ENCODE measurements at regions not wholly inside any gene's neighbourhood (a gene's known extent, or its start where the extent isn't known, plus 50 kb on each side); places are given as distances from the start of the nearest gene placed in this dataset.

DNA sequence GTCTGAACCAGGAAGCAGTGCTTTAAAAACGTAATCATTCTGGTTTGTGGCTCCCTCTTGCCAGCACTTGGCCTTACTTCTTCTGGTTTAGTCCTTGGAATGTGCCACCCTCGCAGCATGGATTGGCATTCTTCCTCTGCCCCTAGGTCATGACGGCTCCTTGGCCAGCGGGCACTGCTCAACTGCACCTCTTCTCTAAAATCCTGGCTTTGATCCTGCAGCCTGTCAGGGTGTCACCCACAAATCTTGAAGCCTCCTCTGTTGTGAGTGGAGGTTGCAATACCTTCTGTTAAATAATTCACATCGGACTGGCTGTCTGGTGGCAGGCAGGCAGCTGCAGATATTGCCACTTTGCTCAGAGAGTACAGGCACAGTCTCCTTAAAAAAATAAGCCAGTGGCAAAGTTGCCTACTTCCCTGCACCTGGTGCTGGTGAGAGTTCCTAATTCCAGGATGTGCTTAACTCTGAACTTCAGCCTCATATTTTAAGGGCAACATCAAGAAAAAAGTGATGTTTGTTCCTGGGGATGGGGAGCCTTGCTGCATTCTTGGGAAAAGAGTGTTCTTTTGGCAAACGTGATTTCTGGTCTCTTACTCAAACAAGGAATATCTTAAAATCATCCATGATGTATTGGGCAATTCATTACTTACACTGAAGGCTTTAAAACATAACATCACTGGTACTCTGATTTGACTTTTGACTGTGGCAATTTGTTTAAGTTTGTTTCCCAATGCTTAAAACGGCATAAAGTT is 179.8 kb downstream of the FOXA2 start:
- DNase-seq (ENCODE audit: low spot score), result no peak

DNA sequence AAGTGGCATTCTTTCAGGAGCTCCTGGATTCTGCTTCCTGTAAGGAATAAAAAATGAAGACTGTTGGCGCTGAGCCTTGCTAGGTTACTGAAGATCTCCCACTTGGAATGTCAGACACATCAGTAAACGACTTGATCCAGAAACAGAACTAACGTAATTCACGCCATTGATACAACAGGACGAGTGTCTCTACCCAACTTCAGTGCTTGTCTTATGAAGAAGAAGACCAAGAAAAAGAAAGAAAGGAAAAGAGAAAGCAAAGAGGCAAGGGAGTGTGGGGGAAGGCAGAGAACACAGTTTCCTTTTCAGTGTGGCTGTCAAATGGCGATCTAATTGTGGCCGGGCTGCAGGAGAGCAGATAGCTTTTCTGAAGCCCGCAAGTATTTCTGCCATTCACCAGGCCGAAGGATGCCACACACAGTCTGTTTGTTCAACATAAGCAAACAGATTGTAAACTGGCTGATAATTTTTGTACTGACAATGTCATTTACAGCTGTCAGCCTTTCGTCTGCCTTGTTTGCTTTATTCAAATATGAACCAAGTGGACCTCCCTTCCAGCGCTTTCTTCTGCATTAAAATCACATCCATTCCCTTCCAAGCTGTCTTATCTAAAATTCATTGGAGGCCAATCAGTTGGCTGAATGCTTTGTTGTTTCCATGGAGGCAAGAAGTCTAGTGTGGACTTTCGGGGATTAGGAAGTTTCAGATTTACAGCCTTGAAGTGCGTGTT is 180.6 kb downstream of the FOXA2 start:
- no peak for DNase-seq (ENCODE audit: low spot score)

DNA sequence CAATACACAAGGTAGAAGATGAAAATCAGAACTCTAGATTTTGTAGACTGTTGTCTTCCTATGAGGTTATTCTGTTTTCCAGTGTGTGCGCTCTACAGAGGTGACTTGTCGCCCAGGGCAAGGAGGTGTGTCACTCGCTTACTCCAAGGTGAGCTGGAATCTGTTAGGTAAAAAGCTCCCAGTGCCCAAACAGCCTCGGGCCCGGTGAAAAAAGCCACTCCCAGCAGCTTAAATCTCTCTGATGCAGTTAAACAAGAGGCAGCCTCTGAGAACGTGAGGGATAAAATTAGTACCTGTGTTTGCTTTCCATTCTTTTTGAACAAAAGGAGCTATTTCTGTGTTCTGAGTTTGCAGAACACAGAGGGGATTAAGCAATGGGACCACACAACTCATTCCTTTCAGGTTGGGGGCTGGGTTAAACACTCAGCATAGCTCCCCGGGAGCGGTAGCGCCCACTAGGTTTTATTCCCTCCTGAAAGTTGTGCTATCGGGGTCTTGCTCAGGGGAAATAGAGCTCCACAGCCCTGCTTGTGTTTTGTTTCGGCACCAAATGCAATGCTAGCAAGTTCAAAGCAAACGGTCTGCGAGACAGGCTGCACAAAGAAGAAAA is 181.2 kb downstream of the FOXA2 start:
- no peak for DNase-seq (ENCODE audit: low spot score)

DNA sequence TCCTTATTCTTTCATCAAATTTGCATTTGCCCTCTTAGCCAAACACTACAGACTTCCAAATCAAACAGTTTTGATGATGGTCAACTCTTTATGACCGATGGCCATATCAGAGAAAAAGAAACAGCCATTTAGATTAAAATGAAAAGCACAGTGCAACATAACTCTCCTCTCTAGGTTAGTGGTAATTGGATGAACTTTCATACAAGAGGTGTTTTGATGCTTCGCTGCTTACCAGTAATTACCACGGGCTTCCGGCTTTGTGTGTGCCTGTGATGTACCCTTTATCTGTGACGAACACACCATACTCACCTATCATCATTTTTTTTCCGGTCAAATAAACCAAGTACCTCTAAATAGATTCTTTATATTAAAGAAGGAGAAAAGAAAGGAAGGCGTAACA is 181.8 kb downstream of the FOXA2 start:
- no peak for DNase-seq (ENCODE audit: low spot score)

DNA sequence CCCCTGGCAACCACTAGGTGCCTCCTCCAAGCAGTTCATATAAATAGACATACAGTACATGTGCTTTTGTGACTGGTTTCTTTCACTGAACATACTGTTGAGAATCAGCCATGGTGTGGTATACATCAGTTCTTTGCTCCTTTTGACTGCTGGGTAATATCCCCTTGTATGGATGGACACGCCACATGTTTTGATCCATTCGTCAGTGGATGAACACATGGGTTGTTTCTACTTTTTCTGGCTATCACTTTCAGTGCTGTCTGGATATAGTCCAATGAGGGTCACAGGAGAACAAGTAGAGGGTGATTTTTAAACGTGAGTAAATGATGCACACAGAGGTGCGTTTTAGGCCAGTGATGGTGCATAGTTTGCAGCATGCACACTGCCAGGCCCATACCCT is 183.9 kb downstream of the FOXA2 start:
- DNase-seq (ENCODE audit: low spot score), result no peak

DNA sequence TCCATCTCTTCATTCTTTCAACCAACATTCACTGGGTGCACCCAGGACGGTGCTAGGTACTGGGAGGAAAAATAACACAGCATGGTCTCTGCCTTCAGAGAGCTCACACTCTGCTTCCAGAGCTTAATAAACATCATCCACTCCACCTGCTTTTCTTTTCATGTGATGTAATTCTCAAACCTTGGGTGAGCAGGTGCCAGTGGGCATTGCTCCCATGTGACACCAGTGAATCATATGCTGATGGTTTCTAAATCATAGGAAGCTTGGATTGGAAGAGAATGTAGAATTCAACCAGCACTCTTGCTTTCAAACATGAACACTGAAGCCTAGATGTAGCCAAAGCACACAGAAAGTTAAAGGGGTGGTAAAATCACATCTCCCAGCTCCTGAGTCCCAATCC is 189.8 kb downstream of the FOXA2 start:
- DNase-seq (ENCODE audit: low spot score), result no peak

DNA sequence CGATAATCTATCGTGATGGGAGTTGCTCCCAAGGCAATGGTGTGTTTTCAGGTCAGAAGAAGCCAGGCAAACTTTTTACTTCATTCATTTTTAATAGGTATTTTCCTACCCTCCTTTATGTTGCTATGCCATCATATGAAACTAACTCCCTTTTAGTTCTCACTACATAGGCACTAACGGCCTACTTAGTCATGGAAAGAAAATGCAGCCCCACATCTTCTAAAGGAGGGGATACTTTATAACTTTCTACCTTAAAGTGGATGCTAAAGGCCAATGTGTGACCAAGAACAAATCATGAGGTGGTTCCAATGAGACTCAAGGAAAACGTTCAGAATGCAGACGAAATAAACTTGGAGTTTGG is 193.8 kb downstream of the FOXA2 start:
- no peak for DNase-seq (ENCODE audit: low spot score)

DNA sequence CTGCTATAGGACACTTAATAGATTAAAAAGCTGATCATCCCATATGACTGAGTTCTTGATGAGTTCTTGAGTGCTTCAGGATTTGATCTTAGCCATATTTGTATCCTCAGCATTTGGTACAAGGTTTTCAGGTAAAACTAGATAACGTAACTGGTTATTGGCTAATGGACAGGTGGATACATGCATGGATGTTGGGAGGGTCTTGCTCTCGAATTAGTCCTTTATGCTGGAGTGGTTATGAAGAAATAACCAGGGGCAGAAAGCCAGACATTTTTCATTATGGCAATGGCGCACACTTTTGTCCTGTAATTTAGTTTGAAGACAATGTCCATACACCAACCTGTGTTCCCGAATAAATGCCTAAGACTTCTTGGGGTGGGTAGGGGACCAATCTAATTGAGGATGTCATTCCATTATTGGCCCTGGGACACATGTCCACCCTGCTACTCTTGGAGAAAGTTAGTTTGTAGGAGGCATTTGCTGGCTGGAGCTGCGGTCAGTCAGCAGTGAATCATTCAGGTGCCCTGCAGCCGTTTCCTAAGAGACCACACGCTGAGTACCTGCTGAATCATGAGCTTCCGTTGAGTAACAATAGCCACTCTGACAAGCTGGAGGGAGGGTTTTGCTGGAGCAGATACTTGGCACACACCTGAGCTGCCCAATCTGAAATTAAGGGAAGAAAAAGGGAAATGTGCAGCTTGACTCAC is 194.4 kb downstream of the FOXA2 start:
- DNase-seq (ENCODE audit: low spot score), result no peak

DNA sequence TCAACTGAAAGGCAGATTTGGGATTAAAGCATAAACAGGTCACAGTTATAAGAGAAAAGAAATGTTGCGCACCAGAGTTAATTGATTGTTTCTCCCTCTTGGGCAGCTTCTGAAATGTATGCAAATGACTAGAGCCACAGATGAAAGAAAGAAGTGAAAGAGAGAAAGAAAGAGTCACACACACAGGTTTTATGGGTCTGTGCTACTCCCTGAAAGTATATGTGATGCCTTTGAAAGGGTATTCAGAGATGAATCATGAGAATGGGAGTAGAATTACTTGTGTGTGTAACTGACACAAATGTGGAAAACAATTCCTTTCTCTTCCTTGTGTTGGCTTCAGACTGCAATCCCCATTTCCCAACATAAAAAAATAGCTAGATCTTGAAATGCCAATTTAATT is 196.9 kb downstream of the FOXA2 start:
- DNase-seq (ENCODE audit: low spot score), result no peak

DNA sequence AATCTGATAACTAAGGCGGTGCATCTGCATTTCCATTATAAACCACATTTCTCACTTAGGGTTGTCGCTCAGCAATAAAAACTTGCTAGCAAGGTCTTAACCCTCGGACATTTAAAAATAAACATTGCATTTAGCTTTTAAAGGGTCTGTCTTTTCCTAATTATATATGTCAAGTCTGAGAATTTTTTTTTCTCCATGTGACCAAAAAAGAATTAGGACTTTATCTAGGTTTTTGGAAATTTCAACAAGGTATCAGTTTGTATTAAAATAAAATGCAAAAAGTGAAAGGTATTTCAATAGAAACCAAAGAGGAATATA is 198.1 kb downstream of the FOXA2 start:
- DNase-seq (ENCODE audit: low spot score), result no peak

DNA sequence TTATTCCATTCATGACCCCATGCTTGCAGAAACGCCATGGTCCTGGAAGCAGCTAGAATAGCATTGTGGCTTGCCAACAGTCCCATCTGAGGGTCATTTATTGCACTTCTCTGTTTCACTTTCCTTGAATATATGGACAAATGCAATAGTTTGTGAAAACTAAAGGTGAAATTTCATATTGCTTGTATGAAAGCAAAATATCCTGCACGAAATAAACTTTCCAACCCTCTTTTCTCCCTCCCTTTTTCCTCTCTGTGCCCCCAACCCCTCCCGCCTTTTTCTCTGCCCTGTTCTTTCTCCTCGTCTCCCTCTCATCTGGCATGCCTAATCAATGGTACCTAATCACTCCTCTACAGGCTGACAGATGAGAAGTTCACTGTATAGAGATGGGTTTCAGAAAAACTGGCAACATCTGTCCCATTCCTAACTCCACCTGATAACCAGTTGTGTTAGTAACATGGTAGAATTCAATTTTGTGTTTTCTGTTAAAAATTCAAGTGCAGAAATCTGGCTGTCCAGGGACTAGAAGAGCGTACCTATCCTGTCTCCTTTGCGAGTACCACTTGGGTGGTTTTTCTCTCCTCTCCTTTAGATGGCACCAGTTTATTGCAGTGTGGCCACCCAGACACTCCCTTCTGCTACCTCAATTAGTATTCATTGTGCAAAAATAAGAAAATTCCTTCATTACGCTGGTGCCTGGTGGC is 198.6 kb downstream of the FOXA2 start:
- no peak for DNase-seq (ENCODE audit: low spot score)

DNA sequence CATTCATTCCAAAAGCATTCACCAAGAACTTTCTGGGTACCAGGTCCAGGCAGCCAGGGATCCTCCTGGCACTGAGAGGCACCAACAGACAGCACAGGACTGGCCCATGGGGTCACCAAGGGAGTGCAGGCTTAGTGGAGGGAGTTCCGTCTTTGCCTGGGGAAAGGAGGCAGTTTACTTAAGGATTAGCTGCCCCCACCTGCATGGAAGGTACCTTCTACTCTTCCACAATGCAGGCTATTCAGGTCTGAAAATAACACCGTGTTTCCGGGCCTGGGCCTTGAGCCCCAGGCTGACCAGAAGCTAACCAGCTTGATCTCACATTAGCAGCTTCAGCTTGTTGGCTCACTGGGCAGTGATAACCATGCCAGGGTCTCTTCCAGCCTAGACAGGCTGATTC is 199.4 kb downstream of the FOXA2 start:
- DNase-seq (ENCODE audit: low spot score), result no peak

DNA sequence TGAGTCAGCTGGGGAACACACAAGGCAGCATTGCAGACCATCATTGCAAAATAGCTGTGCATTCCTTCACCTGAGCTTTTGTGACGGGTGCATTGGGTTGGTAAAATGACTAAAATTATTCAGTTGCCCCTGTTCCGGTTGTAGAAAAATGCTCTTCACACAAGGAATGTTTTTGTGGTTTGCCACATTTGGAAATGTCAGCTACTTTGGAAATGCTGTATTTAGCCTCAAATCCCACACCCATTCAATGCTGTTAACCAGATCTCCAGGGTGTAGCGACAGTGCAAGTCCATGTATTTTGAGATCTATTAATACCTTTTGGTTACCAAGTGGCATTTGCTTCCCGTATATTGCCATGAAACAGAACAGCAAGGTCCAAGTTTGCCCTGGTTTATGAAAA is 201.2 kb downstream of the FOXA2 start:
- no peak for DNase-seq (ENCODE audit: low spot score)

DNA sequence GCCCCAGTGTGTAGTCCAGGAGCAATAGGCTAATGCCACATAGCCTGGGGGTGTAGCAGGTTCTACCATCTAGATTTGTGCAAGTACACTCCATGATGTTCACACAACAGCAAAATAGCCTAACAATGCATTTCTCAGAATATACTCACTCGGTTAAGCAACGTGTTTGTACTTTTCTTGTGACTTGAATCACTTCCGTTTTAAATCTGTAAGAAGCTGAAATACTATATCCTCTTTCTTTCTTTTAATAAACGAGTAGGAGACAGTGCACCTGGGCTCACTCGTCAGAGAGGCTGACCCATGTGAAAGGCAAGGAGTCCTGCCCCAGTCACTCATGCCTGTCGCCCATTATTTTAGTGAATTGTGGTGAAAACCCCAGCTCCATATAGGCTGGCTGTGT is 201.6 kb downstream of the FOXA2 start:
- DNase-seq (ENCODE audit: low spot score), result no peak

DNA sequence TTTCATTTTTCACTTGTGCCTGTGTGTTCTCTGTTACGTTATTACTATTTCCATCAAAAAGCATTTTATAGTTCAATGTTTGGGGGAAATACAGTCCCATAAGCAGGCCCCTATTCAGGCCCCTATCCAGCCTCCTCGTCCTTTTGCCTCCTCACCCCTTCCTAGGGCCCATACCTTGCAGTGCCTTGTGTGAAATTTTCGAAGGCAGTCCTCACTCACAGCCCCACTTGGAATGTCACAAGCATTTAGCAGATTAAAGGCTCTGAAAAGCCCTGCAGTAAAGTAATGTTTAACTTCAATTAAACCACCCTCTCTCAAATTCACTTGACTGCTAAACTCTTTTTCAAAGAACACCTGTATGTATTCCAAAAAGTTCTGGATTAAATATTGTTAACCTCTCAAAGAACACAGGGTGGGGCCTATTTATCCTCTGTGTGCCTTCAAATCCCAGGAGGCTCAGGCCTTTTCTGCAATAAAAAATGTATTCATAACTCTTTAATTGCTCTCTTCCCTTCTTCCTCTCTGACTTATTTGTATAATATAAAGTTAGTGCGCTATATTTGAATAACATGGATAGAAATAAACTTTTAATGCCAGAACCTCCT is 202.5 kb downstream of the FOXA2 start:
- no peak for DNase-seq (ENCODE audit: low spot score)

DNA sequence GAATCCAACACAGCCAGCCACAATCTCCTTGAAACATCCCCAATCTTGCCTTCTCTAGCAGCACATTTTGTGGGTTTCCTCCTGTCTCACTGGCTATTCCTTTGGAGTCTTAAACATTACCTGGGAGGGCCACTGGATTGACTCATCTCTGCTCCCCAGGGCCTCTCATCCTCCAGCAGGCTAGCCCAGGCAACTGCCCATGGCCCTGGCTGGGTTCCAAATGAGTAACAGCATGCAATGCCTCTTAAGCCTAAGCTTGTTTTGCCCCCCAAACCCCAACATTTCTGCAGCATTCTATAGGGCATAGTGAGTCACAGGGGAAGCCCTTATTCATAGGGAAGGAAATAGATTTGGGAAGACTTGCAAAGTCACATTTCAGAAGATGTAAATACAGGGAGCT is 204.9 kb downstream of the FOXA2 start:
- no peak for DNase-seq (ENCODE audit: low spot score)

DNA sequence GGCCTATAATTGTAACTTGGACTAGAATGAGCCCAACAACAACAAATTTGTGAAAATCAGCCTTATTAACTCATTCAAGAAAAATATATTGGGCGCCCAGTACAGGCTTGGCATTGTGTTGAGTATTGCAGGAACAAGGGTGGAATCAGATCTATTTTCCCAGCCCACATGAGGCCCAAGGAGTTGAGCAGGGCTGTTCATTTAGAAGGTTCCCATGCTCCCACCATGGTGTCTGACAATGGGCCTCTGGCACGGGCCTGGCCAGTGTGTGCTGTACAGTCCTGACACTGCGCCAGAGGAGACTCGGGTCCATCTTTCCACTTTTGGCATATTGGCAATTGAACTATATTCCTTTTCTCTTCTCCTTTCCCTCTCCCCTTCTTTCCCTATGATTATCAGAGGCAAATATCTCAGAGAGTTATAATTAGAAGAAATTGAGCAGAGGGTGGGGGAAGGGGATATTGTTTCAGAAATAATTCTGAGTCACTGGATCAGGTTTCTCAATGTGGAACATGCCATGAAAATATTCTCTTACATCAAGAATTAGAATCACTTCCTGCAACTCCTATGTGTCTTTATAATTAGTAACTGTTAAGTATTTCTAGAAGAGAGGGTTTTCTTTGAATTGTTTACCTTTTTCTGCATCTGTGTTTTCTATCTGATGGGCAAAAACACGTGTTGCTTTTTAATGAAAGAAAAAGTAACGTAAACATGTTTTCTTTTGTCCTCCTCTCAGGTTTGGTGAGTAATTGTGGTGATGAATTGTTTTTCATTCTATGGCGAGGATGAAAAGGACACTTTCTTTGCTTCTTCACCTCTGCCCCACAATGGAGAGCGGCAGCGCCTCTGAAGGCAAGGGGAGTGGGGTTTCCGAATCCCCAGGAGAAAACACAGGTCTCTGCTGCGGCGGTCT is 209.4 kb downstream of the FOXA2 start:
- DNase-seq (ENCODE audit: low spot score), result no peak

DNA sequence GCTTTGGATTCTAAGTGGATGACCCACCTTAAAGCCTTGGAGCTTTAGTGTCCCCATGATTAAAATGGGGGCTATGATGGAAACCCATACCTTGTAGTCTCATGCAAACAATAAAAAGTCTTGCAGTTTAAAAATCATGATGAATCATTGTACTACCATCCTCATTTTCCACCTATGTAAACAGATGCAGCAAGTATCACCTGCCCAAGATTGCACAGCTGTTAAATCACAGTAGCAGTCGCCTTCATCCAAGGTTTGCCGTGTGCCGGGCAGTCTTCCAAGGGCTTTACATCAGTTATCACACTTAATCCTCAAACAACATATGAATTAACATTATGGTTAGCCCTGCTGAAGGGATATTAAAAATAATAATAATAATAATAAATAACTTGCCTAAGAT is 210.3 kb downstream of the FOXA2 start:
- DNase-seq (ENCODE audit: low spot score), result no peak

DNA sequence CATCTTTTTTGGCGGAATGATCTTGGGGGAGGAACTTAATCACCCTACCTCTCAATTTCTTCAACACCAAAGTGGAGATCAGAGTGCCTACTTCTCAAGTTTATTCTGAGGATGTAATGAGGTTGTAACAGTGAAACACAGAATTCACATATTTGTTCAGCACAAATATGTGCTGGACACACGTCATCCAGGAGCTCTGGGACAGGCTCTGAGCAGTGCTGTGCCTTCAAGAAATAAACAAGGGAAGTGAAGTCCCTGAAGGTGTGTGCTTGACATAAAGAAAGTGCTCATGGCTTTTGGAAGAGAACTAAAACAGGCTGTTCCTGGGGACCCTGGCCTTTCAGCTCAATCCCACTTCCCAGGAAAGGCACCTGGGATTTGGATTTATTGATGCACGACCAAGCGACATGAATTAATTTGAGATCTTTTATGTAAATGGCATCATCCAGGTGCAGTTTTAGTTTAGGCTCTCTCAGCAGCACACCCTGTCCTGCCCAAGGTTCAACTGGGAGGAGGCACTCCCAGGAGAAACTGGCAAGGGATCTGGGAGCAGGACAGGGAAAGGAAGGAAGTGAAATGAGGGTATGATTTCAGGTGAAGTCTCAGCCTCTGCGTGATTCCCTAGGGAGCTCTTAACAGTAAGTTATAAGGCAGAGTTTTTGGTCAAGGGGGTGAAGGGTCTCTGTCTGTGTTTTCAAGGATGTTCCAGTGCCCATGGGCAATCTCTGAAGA is 211.0 kb downstream of the FOXA2 start:
- DNase-seq (ENCODE audit: low spot score), result no peak

DNA sequence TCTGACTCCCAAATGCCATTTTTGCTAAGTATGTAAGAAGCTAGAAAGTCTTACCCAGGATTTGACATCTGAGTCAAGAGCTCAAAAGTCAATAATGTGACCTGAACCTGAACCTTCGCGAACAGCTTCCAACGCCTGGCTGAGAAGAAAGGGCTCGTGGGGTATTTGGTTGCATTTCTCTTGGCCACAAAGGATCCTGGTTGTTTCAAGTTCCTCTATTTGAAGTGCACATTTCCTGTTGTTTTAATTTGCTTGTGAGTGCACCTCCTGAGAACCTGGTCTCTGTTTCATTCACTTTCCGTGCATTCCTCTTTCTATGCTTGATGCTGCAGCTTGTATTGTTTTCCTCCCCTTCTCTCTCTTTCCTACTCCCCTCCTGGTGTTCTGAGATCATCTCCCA is 212.5 kb downstream of the FOXA2 start:
- no peak for DNase-seq (ENCODE audit: low spot score)
